ENCODE measurements at regions not wholly inside any gene's neighbourhood (a gene's known extent, or its start where the extent isn't known, plus 50 kb on each side); places are given as distances from the start of the nearest gene placed in this dataset.

DNA sequence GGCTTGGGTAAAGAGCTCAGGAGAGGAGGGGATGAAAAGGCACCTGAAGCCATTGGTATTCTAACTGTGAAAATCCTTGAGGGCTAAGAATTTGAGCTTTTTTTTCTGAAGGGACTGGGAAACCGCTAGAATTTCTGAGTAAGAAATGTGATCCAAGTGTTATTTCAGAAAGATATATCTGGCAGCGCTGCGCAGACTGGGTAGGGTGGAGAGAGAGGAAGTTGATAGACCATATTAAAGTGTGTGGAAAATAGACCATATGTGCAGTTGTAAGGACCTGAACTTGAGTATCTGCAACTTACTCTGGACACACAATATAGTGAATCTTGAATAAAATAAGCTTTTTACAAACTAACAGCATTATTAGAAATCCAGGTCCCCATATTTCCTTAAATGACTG lies 427.4 kb downstream of the NDFIP2 start:
- CTCF ChIA-PET, result interaction anchor here (0.8 kb wide), 1 partner anchor 414 kb away, joined by 3 read pairs; no protein-coding TSS in a partner anchor
- DNase-seq, result no peak
- WGBS, 2 experiments (ENCODE audit: extremely low coverage in 2 of 2, insufficient read length in 1 of 2), result 0% methylated on average over 1 of the region's 3 CpGs; no CpG with 5 or more reads in 1 of the 2 experiments

More for the DNA sequence above, 427.4 kb downstream of the NDFIP2 start:
- Histone ChIP-seq H3K9ac (ENCODE audit: low read depth, low read length) (no peak overlapping the region), H3K4ac (ENCODE audit: low read depth, low read length) (no peak overlapping the region), H2AK9ac (replicated peaks; ENCODE audit: low read depth, low read length, poor library complexity) (no peak overlapping the region), H2BK5ac (ENCODE audit: low read depth, low read length, poor library complexity, severe bottlenecking) (no peak overlapping the region), H3K14ac (replicated peaks; ENCODE audit: low read depth, low read length) (no peak overlapping the region), H3K27ac (ENCODE audit: insufficient read depth, low read length) (no peak overlapping the region), H3K9me1 (ENCODE audit: insufficient read depth, low read length) (no peaks in the 10 kb centered on the region), H2BK15ac (ENCODE audit: low read depth, low read length) (0 out of 3 replicates have a peak overlapping the region, but pooled peaks have one; percentile 21), H4K20me1 (ENCODE audit: insufficient read depth, low read length) (no peaks in the 10 kb centered on the region), H3K4me1 (ENCODE audit: control insufficient read depth, insufficient read depth, low read length) (no peaks in the 10 kb centered on the region), H3K56ac (ENCODE audit: extremely low read depth, insufficient read depth, low read length) (no peak overlapping the region), H2BK120ac (ENCODE audit: low read depth, low read length) (no peak overlapping the region), H4K5ac (ENCODE audit: low read depth, low read length) (no peak overlapping the region), H2BK20ac (ENCODE audit: low read depth, low read length) (no peak overlapping the region), H3K36me3 (ENCODE audit: control insufficient read depth, insufficient read depth, low read length) (no peaks in the 10 kb centered on the region), H2AK5ac (ENCODE audit: low read depth, low read length) (no peak overlapping the region), H3K9me3 (ENCODE audit: control insufficient read depth, insufficient read depth, low read length) (no peaks in the 10 kb centered on the region), H3K4me3 (ENCODE audit: insufficient read depth, low read depth, low read length) (no peak overlapping the region), H3K27me3 (ENCODE audit: control insufficient read depth, insufficient read depth, low read length) (no peaks in the 10 kb centered on the region), H3K79me1 (ENCODE audit: low read depth in 1 of 2, low read length in 2 of 2) (no peaks in the 10 kb centered on the region), H4K8ac (ENCODE audit: low read depth in 2 of 2, low read length in 2 of 2) (no peak overlapping the region), H2AFZ (replicated peaks; ENCODE audit: low read length, poor library complexity) (peak overlapping the region; percentile 4), H3K23ac (ENCODE audit: low read depth, low read length) (no peak overlapping the region), H3K18ac (ENCODE audit: low read depth, low read length) (no peak overlapping the region; the same call in 1 of the 2 replicates), H3K4me2 (ENCODE audit: low read depth, low read length) (no peak overlapping the region; the same call in 1 of the 2 replicates), H4K91ac (ENCODE audit: insufficient read depth, low read depth, low read length) (no peak overlapping the region)
- ATAC-seq (ENCODE audit: low read depth), result no peak
- intact Hi-C loops (cut with micrococcal nuclease), result no loop called here
- dilution Hi-C loops (cut with HindIII; ENCODE audit: low sequenced_read_pairs, unreplicated experiment), result no loop called here
- in situ Hi-C loops (cut with MboI; ENCODE audit: low sequenced_read_pairs), result no loop called here
- TF ChIP-seq FOS (IDR thresholded peaks at IDR 0.05; ENCODE audit: low read depth, low read length) (no peak), POLR2A (IDR thresholded peaks at IDR 0.05; ENCODE audit: low read depth, low read length) (no peak), NFE2L2 (IDR thresholded peaks at IDR 0.05; ENCODE audit: low read depth, low read length) (no peak), BHLHE40 (IDR thresholded peaks at IDR 0.05; ENCODE audit: low read depth, low read length) (no peak), SMC3 (IDR thresholded peaks at IDR 0.05; ENCODE audit: low read depth, low read length) (no peak), CEBPB (IDR thresholded peaks at IDR 0.05; ENCODE audit: low read depth, low read length) (no peak)
- TF ChIP-seq, protein P1, sequence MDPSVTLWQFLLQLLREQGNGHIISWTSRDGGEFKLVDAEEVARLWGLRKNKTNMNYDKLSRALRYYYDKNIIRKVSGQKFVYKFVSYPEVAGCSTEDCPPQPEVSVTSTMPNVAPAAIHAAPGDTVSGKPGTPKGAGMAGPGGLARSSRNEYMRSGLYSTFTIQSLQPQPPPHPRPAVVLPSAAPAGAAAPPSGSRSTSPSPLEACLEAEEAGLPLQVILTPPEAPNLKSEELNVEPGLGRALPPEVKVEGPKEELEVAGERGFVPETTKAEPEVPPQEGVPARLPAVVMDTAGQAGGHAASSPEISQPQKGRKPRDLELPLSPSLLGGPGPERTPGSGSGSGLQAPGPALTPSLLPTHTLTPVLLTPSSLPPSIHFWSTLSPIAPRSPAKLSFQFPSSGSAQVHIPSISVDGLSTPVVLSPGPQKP (IDR thresholded peaks at IDR 0.05; ENCODE audit: borderline replicate concordance, low read depth, low read length), result no peak
- TF ChIP-seq, protein P2, sequence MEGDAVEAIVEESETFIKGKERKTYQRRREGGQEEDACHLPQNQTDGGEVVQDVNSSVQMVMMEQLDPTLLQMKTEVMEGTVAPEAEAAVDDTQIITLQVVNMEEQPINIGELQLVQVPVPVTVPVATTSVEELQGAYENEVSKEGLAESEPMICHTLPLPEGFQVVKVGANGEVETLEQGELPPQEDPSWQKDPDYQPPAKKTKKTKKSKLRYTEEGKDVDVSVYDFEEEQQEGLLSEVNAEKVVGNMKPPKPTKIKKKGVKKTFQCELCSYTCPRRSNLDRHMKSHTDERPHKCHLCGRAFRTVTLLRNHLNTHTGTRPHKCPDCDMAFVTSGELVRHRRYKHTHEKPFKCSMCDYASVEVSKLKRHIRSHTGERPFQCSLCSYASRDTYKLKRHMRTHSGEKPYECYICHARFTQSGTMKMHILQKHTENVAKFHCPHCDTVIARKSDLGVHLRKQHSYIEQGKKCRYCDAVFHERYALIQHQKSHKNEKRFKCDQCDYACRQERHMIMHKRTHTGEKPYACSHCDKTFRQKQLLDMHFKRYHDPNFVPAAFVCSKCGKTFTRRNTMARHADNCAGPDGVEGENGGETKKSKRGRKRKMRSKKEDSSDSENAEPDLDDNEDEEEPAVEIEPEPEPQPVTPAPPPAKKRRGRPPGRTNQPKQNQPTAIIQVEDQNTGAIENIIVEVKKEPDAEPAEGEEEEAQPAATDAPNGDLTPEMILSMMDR (conservative IDR thresholded peaks at IDR 0.05; ENCODE audit: low read depth, low read length), result no peak
- no TSS peak for BruUV-seq (replicated peaks)
- POLR2A ChIA-PET (ENCODE audit: unreplicated experiment), result no interaction called here

Measured in IMR-90 (cell line).